Neural cell (in vitro differentiated cells): ENCODE measurements at regions not wholly inside any gene's neighbourhood (a gene's known extent, or its start where the extent isn't known, plus 50 kb on each side); places are given as distances from the start of the nearest gene placed in this dataset.

Experiments
- H2AFZ ChIP-seq: fragments of 200-600, 300-800 bp; sonication (generic), shearing (Covaris generic); 2 replicates; pipeline ENCODE4 v1.6.0; 2014; ENCODE audit warnings: low read depth, mild to moderate bottlenecking, antibody characterized with exemption, low read length, moderate library complexity
- H3F3A ChIP-seq: fragments of 200-600 bp; shearing (Covaris generic); 2 replicates; pipeline ENCODE4 v1.6.1; 2016; ENCODE audit warnings: mild to moderate bottlenecking, moderate library complexity, mixed read lengths, antibody characterized with exemption, low read length; ENCODE audit not compliant: insufficient read depth, poor library complexity, severe bottlenecking
- H3K27ac ChIP-seq: fragments of 200-600, 300-800 bp; sonication (generic), shearing (Covaris generic); 2 replicates; pipeline ENCODE4 v1.5.1; 2014; ENCODE audit warnings: mild to moderate bottlenecking, low read length, moderate library complexity
- H3K27me3 ChIP-seq: fragments of 300-800, 200-600 bp; sonication (generic), shearing (Covaris generic); 2 replicates; pipeline ENCODE4 v1.6.0; 2014; ENCODE audit warnings: mild to moderate bottlenecking, low read depth, low read length, moderate library complexity; ENCODE audit not compliant: insufficient read depth
- H3K36me3 ChIP-seq: fragments of 300-800, 200-600 bp; sonication (generic), shearing (Covaris generic); 2 replicates; pipeline ENCODE4 v1.5.1; 2014; ENCODE audit warnings: mild to moderate bottlenecking, antibody characterized with exemption, low read length, moderate library complexity; ENCODE audit not compliant: insufficient read depth
- H3K4me2 ChIP-seq: fragments of 300-800, 200-600 bp; sonication (generic), shearing (Covaris generic); 2 replicates; pipeline ENCODE4 v1.6.0; 2014; ENCODE audit warnings: mild to moderate bottlenecking, low read length
- H3K4me3 ChIP-seq: fragments of 300-800, 200-600 bp; sonication (generic), shearing (Covaris generic); 2 replicates; pipeline ENCODE4 v1.5.1; 2014; ENCODE audit warnings: mild to moderate bottlenecking, low read length, moderate library complexity
- H3K79me2 ChIP-seq: fragments of 200-600 bp; shearing (Covaris generic); replicated peaks from 2 replicates; pipeline ENCODE4 v1.6.0; 2014; ENCODE audit warnings: mild to moderate bottlenecking, low read length, moderate library complexity; ENCODE audit not compliant: insufficient read depth
- H3K9ac ChIP-seq: fragments of 300-800, 200-600 bp; sonication (generic), shearing (Covaris generic); 2 replicates; pipeline ENCODE4 v1.6.1; 2016; ENCODE audit warnings: mild to moderate bottlenecking, low read length, mixed read lengths
- H3K9me2 ChIP-seq: fragments of 200-600 bp; shearing (Covaris generic); 2 replicates; pipeline ENCODE4 v1.6.1; 2016; ENCODE audit warnings: mild to moderate bottlenecking, low read length, mixed read lengths; ENCODE audit not compliant: insufficient read depth
- H3K9me3 ChIP-seq: fragments of 200-600, 300-800 bp; sonication (generic), shearing (Covaris generic); 2 replicates; pipeline ENCODE4 v1.6.1; 2016; ENCODE audit warnings: mild to moderate bottlenecking, mixed run types, low read length, moderate library complexity, mixed read lengths
- H4K20me1 ChIP-seq: fragments of 200-600 bp; shearing (Covaris generic); 2 replicates; pipeline ENCODE4 v1.6.1; 2016; ENCODE audit warnings: mild to moderate bottlenecking, mixed run types; ENCODE audit not compliant: insufficient read depth
- EP300 ChIP-seq: fragments of 450-650 bp; conservative IDR thresholded peaks from 2 replicates; pipeline ENCODE4 v1.6.1; 2014; ENCODE audit warnings: antibody characterized with exemption, mild to moderate bottlenecking, moderate library complexity; ENCODE audit not compliant: poor library complexity, severe bottlenecking
- EZH2 ChIP-seq: fragments of 200-600, 300-800 bp; shearing (Covaris generic), sonication (generic); IDR thresholded peaks from 2 replicates; pipeline ENCODE4 v1.6.1; 2014; ENCODE audit warnings: antibody characterized with exemption, low read length, borderline replicate concordance, mild to moderate bottlenecking; ENCODE audit not compliant: insufficient read depth, poor library complexity, severe bottlenecking
- MXI1 ChIP-seq: fragments of 450-650 bp; conservative IDR thresholded peaks from 2 replicates; pipeline ENCODE4 v1.6.1; 2014; ENCODE audit warnings: antibody characterized with exemption, mild to moderate bottlenecking; ENCODE audit not compliant: poor library complexity, severe bottlenecking
- POLR2AphosphoS5 ChIP-seq: IDR thresholded peaks from 2 replicates; pipeline ENCODE4 v1.6.1; 2012
- RAD21 ChIP-seq: fragments of 450-650 bp; conservative IDR thresholded peaks from 2 replicates; pipeline ENCODE4 v1.6.1; 2014; ENCODE audit warnings: antibody characterized with exemption, mild to moderate bottlenecking, moderate library complexity
- SMC3 ChIP-seq: fragments of 450-650 bp; conservative IDR thresholded peaks from 2 replicates; pipeline ENCODE4 v1.6.1; 2014; ENCODE audit warnings: antibody characterized with exemption, mild to moderate bottlenecking, moderate library complexity; ENCODE audit not compliant: poor library complexity
- TAF1 ChIP-seq: IDR thresholded peaks from 2 replicates; pipeline ENCODE4 v1.6.1; 2012; ENCODE audit warnings: low read depth
- TF ChIP-seq, protein P1 (sequence below): IDR thresholded peaks from 2 replicates; pipeline ENCODE4 v1.6.1; 2012; ENCODE audit warnings: borderline replicate concordance
- TF ChIP-seq, protein P2 (sequence below): fragments of 450-650 bp; IDR thresholded peaks from 2 replicates; pipeline ENCODE4 v1.5.1; 2014; ENCODE audit warnings: antibody characterized with exemption, mild to moderate bottlenecking, moderate library complexity; ENCODE audit not compliant: poor library complexity, severe bottlenecking

DNA sequence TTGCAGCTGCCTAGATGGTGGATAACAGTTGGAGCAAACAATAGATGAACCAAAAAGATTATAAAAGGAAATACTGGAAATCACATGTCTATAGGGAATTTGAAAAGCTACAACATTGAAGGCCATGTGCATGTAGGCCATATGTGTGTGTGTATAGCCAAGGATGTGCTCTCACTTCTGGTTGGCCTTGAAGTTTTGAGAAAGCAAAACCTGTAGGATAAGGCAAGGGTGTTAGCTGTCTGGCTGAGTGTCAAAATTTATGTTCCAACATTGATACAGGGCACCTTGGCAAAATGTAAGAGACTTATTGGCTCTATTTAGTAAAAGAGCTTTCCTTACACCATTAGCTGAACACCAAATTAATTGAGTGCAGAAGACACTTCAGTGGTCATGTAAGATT lies 1723.6 kb upstream of the PCDH20 start:
- no peak overlapping the region for H3K27ac ChIP-seq
- H3K27me3 ChIP-seq: no peaks in the 10 kb centered on the region
- H3K4me2 ChIP-seq: no peak overlapping the region
- H4K20me1 ChIP-seq: no peaks in the 10 kb centered on the region
- no peaks in the 10 kb centered on the region for H3K9me3 ChIP-seq
- no peak overlapping the region for H2AFZ ChIP-seq
- H3K4me3 ChIP-seq: no peak overlapping the region
- no peaks in the 10 kb centered on the region for H3K79me2 ChIP-seq
- no peaks in the 10 kb centered on the region for H3F3A ChIP-seq
- TF ChIP-seq, protein P1, sequence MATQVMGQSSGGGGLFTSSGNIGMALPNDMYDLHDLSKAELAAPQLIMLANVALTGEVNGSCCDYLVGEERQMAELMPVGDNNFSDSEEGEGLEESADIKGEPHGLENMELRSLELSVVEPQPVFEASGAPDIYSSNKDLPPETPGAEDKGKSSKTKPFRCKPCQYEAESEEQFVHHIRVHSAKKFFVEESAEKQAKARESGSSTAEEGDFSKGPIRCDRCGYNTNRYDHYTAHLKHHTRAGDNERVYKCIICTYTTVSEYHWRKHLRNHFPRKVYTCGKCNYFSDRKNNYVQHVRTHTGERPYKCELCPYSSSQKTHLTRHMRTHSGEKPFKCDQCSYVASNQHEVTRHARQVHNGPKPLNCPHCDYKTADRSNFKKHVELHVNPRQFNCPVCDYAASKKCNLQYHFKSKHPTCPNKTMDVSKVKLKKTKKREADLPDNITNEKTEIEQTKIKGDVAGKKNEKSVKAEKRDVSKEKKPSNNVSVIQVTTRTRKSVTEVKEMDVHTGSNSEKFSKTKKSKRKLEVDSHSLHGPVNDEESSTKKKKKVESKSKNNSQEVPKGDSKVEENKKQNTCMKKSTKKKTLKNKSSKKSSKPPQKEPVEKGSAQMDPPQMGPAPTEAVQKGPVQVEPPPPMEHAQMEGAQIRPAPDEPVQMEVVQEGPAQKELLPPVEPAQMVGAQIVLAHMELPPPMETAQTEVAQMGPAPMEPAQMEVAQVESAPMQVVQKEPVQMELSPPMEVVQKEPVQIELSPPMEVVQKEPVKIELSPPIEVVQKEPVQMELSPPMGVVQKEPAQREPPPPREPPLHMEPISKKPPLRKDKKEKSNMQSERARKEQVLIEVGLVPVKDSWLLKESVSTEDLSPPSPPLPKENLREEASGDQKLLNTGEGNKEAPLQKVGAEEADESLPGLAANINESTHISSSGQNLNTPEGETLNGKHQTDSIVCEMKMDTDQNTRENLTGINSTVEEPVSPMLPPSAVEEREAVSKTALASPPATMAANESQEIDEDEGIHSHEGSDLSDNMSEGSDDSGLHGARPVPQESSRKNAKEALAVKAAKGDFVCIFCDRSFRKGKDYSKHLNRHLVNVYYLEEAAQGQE: no peak
- TF ChIP-seq EZH2 (no peak), RAD21 (no peak), MXI1 (no peak), SMC3 (no peak), POLR2AphosphoS5 (no peak), EP300 (no peak), TAF1 (no peak)
- TF ChIP-seq, protein P2, sequence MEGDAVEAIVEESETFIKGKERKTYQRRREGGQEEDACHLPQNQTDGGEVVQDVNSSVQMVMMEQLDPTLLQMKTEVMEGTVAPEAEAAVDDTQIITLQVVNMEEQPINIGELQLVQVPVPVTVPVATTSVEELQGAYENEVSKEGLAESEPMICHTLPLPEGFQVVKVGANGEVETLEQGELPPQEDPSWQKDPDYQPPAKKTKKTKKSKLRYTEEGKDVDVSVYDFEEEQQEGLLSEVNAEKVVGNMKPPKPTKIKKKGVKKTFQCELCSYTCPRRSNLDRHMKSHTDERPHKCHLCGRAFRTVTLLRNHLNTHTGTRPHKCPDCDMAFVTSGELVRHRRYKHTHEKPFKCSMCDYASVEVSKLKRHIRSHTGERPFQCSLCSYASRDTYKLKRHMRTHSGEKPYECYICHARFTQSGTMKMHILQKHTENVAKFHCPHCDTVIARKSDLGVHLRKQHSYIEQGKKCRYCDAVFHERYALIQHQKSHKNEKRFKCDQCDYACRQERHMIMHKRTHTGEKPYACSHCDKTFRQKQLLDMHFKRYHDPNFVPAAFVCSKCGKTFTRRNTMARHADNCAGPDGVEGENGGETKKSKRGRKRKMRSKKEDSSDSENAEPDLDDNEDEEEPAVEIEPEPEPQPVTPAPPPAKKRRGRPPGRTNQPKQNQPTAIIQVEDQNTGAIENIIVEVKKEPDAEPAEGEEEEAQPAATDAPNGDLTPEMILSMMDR: no peak
- no peaks in the 10 kb centered on the region for H3K9me2 ChIP-seq
- no peaks in the 10 kb centered on the region for H3K36me3 ChIP-seq
- no peak overlapping the region for H3K9ac ChIP-seq

DNA sequence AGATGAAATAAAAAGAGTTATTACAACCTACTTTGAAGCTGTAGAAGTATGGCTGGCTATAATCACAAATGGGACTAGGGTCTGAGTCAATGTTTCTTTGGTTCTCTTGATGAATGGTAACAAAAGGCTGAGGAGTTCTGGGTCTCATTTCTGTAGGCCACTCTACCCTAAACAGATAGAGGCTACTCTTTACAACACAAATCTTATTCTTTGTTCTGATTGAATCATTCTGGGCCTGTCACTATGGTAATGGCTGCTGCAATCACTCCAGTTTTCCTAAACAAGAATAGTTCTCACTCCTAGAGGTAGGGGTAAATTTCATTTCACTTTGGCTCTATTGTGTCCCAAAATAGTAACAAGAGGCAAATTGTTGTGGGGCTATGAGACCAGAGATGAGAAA lies 1714.3 kb upstream of the PCDH20 start:
- Histone ChIP-seq H3K4me3 (no peak overlapping the region), H2AFZ (no peak overlapping the region), H3K9me3 (no peaks in the 10 kb centered on the region), H3K9ac (no peak overlapping the region), H3K27me3 (no peaks in the 10 kb centered on the region), H3F3A (no peaks in the 10 kb centered on the region), H3K36me3 (no peaks in the 10 kb centered on the region), H3K9me2 (no peaks in the 10 kb centered on the region), H4K20me1 (no peaks in the 10 kb centered on the region), H3K79me2 (no peaks in the 10 kb centered on the region), H3K4me2 (no peak overlapping the region), H3K27ac (no peak overlapping the region)
- no peak for TF ChIP-seq POLR2AphosphoS5

DNA sequence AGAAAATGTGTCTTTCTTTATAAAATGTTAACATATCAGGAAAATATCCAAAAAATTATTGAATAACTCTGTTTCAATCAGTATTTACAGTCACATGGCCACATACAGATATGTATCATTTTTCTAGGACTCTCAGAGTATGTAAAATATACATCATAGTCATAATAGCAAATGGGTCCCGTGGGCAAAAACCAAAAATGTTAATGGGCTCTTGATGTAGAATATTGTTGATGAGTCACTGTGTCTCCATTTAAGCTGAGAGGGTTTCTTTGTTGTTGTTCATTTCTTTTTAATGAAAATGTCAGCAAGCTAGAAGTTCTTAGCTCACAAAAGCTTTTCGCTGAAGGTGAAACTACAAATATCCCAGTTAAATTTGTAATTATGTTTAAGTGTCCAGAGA lies 1713.1 kb upstream of the PCDH20 start:
- Histone ChIP-seq H3K9me3 (no peaks in the 10 kb centered on the region), H2AFZ (no peak overlapping the region), H4K20me1 (no peaks in the 10 kb centered on the region), H3K4me2 (no peak overlapping the region), H3F3A (no peaks in the 10 kb centered on the region), H3K9me2 (no peaks in the 10 kb centered on the region), H3K79me2 (no peaks in the 10 kb centered on the region), H3K9ac (no peak overlapping the region), H3K4me3 (no peak overlapping the region), H3K27ac (no peak overlapping the region), H3K27me3 (no peaks in the 10 kb centered on the region), H3K36me3 (no peaks in the 10 kb centered on the region)
- no peak for TF ChIP-seq RAD21
- no peak for TF ChIP-seq TAF1
- TF ChIP-seq MXI1: no peak
- TF ChIP-seq, protein P2: no peak
- no peak for TF ChIP-seq POLR2AphosphoS5
- TF ChIP-seq EP300: no peak
- TF ChIP-seq, protein P1: no peak
- TF ChIP-seq EZH2: no peak
- no peak for TF ChIP-seq SMC3
